HG03039 (cell line): ENCODE measurements at regions not wholly inside any gene's neighbourhood (a gene's known extent, or its start where the extent isn't known, plus 50 kb on each side); places are given as distances from the start of the nearest gene placed in this dataset.

Experiments
- ATAC-seq: cut with Tn5 transposase; IDR thresholded peaks from one replicate; pipeline ENCODE4 v1.9.1; 2021; ENCODE audit warnings: mild to moderate bottlenecking, moderate library complexity; ENCODE audit not compliant: unreplicated experiment

DNA sequence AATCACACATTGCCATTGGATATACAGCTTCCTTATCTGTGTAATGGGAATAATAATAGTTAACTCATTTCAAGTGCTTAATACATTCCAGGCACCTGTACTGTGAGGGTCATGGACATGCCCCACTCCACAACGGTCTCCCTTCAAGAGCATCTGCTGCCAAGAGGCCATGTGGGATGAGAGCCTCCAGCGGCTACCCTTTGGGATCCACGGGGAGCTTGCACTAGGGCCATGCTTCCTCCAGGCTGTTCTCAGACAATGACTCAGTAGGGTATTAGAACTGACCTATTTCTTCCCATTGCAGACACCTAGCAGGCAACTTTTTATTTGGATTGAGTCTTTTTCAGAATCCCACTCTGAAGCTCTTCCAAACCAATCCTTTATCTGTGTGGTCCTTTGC lies 1078.9 kb downstream of the TUSC7 start:
- ATAC-seq: no peak

DNA sequence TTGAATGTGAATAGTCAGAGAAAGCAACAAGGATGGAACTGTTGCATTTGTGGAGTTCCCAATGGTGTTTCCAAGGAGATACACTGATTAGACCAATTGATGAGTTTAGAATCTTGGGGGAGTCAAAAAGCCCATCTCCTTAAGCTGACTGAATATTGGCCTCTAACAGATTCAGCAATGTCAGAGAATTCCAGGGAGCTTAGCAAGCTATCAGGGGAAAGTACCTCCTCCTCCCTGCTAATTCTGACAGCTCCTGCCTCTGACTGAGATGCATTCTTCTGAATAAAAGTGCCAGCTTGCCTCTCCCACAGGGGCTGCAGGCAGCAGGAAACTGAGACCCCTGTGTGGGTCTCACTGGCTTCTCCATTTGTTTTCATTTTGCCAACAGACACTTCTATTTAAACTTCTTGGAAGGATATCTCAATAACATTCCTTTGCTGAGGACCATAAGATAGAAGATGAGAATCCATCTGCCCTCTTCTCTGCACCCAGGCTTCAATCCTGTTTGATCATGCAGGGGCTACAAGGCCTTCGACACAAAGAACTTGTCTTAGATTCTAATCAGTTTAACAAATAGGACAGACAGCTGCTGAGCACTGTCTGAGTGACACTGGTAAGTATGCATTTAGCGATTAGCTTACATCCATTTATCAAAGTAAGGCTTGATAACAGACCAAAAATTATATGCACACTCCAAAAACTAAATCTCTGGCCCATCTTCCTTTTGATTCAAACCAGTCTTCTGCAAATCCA lies 1080.8 kb downstream of the TUSC7 start:
- no peak for ATAC-seq

DNA sequence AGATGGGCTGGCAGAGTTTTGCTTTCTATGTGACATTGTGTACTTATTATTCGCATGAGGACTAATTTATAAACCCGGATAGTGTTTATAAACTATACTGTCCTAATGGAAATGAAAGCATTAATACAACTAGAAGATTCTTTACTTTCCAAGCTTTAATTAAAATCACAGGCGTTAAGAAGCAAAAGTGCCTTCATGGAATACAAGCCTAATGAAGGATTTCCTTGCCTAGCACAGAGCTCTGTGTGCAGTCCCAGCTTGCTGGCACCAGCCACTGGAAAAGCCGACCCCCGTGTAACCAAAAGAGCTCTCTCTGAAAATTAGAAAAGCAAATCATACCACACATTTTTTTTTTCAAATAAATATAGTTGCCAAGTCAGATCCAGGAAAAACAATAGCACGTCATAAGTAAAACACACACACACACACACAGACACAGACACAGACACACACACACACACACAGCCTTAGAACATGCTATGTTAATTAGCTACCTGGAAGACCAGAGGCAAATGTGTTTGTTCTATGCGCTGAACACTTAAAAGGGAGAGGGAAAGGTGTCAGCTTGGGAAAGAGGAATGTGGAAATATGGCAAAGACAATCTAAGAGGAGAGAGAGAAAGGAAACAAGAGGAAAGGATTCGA lies 1084.2 kb downstream of the TUSC7 start:
- no peak for ATAC-seq

DNA sequence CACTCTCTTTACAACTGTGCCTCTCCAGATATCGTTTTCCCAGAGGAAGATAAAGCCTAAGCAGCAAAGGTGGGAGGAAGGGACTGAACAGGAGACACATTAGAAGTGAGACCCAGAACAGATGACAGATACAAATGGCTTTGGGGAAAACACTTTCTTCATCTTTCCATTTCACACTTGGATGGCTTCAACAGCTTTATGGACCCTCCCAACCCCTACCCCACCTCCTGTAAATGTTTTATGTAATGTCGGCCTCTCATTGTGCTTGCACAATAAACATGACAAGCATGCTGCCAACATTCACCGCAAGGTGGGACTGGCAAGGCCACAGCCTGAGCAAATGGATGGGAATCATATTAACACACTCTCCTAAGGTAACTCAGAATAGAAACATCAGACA lies 1088.6 kb downstream of the TUSC7 start:
- no peak for ATAC-seq

DNA sequence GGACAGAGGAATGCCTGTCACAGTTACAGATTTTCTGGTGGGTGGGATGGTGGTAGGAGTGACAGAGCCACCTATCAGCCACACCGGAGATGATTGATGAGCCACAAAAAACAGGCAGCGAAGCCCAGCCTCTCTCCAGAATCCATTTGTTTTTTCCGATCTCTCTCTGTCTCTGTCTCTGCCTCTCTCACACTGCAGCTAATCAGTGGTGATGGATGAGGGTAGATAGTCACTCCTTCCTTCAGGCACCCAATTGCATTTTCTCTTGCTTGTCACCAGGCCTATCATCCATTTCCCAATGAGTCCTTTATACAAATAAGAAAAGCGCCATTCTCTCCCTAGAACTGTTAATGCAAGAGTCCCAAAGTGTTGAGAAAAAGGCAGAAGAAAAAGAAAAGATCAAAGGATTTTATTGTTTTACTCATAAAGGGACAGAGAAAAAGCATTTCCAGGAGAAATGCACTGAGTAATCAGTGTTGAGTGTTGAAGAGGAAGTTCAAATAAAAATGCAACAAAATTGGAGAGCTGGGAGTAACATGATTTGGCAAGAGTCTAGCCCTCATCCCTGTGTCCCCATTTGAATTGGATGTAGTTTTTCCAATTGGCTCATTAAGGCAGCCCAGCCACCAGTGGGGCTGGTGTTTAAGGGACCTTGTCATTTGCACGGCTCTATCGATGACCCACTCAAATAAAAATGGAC lies 1089.3 kb downstream of the TUSC7 start:
- no peak for ATAC-seq

DNA sequence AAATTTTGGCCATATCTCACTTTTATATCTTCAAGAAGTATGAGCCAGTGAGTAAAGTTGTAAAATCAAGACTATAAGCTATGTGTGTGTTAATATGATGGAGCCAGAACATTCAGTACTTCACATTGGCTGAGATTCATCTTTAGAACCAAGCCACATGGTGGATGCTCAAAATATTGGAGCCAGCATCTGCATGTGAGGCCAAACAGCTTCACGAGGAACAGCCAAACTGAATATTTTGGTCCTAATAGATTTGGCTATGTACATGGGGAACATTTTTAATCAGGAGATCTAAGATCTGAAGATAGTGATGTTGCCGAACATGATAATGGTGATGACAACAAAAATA lies 1089.8 kb downstream of the TUSC7 start:
- ATAC-seq: no peak

DNA sequence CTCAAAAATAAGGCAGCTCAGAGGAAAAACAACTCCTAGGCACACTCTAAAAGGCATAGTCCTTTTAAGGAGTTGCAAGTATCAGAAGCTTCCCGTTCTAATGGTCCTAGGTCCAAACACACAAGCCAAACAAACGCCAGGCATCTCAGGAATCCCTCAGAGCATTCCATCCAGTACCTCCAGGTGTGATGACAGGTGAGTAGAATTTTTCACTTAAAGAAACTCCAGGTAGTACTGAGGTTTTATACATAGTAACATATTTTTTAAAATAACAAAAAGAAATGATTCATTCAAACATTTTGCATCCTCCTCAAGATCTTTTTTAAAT lies 1092.3 kb downstream of the TUSC7 start:
- no peak for ATAC-seq

DNA sequence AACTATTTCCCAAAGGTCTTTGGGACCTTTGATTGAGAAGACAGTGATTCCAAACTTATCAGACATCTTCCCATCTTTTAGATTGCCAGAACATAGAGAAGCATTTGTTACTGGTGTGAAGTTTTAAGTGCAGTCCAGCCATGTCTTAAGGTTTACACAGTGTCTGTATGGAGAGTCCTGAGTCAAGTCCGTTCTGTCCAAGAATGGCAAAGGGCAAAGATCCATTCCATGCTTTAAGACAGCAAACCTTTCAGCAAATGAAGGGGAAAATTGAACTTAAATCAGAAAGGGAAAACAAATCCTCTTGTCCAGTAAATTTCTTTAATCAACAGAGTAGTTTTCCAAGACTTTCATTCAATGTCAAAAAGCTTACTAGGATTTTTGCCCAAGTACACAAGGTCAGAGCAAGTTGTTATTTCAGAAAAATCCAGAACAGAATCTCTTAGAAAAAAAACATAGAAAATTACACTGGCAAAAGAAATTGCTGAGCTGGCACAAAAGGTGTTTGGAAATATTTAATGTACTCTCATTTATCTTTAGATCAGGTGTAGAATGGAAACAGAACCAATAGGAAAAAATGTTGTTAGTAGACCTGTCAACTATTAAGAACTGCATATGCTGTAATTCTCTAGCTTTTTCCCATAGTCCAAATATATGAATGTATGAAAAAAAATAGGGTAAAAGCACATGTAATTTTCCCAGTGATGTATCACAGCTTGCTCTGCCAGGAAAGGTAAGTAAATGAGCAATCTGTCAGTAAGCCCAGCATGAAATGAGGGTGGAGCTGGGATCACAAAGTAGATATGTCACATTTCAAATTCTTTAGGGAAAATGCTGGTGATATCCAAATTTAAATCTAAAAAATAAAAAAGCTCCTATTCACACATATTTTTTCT lies 1099.9 kb downstream of the TUSC7 start:
- ATAC-seq: no peak

DNA sequence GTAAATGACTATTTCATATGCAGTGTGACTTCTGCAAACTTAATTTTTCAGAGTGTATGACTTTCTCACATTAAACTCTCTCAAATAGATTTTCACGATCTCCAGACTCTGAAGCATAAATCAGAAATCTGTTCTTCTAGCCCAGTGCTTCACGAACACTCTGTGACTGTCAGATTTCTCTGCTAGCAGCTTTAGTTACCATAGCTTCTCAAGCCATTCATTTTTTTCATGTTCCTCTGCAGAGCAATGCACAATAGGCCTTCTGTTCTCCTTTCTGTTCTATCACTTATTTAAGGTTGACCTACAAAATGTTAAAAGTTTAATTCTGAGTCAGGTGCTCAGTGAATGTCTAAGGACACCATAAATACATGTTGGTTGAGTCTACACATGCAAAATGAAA lies 1102.2 kb downstream of the TUSC7 start:
- ATAC-seq: no peak

DNA sequence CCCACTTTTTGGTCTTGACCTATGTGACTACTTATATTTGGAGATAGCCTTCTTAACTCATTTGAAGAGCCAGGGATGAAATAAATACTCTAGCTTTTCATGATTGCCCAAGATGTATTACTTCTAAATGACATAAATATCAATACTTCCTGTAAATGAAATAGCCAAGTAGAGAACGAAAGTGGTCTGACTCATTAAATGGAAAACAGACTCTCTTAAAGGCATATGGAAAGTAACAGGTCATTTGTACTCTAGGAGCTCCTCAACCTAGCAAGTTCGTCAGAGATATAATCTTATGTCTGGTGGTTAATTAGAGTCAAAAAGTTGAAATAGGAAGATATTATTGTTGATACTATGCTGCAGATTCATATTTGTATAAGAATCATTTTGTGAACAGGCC lies 1105.4 kb downstream of the TUSC7 start:
- ATAC-seq: no peak

DNA sequence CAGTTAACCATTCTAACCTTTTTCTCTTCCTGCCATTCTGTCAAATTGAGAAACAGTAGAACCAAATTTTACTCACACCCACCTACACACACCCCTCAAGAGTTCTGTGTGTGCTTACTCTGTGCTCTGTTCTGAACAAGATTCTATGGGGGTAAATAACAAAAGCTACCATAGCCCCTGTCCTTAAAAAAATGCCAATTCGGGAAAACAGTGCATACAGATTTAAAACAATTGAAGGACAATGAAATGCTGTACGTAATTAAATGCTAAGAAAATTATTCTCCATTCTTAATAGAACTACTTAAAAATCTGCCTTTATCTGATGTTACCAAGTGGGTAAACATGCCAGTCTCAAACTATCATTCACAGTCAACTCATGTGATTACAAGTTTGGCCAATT lies 1107.5 kb downstream of the TUSC7 start:
- no peak for ATAC-seq

DNA sequence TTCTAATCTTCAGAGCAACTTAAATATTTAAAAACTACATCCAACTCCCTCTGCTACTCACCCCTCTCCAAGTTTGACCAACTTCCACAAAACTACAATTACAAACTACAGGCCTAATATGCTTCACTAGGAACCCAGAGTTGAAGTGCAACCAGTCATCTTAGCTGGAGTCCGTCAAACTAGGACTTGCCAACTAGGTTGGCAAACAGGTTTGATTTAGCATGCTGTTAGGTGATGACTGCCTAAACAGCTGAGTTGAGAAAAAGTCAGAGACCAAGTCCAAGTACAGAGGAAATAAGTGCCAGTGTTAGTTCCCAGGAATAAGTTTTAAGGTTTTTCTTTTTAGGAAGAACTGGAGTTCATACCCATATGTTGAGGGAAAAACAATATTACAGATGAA lies 1109.0 kb downstream of the TUSC7 start:
- no peak for ATAC-seq

DNA sequence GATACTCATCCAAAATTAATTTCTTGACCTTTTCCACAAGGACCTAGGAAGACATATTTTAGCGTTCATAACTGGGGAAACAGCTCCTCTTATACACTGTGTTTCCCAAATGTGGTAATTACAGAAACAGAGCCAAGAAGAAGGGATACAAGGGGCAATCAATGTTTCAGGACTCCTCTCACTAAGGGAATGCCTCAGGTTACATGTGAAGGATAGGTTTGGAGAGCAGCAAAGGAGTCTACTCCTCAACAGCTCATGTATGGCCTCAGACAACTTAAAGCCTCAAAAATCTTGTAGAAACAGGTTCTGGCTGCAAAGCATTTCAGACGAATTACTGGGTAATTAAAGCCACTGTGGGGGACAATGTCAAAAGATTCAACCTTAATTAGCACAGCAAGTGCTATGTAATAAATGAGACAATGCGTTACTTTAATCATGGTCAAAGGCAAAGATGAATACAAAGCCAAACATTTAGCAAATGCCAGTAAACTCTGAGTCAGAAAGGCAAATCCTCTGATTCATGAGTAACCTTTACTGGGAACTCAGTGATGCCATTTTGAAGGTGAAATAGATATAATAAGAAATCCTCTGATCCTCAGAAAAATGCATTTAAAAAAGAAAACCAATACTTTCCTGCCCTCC lies 1111.2 kb downstream of the TUSC7 start:
- no peak for ATAC-seq

DNA sequence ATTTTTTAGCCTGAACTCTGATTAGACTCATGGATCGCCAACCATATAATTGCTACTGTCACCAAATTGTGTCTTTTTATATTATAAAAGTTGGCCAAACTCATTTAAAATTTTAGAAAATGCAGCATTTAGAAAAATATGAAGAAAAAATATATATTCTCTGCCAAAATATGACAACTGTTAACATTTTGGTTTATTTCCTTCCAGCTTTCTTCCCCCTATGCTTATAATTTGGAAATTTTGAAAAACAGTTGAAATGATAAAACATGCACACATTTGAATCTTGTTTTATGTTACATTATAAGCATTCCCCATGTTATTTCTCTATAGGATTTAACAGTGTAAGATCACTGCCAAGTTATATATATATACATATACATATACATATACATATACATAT lies 1112.8 kb downstream of the TUSC7 start:
- no peak for ATAC-seq

DNA sequence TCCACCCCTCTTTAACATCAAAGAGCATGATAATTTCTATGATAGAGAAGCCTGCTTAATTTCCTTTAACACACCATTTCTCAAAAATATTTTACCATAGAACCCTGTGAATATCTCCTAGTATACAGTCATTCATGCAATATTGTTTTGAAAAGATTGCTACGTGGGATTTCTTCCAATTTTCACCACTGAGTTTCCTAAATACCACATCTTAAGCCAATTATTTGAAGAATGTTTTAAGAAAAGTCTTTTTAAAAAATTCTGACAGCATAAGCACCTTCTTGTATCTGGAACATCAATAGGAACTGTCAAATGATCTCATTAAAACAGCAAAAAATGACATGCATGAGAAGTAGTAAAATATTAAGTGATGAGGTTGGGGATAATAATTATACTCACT lies 1126.7 kb downstream of the TUSC7 start:
- ATAC-seq: no peak

DNA sequence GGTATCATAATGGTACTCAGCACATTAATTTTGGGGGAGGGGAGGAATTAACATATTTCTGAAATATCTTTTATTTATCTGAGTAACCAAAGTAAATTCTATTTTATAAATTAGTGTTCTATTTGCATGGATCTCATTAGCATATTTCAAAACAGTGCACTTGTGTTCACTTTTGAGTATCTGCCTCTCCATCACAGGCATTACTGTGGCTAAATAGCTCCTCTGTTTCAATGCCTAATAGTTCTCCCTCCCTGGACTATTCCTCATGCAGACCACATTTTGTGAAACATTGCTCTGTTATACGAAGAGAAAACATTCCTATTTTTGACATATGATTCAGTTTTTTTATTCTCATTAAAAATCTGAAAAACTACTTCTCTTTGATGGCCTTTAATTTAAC lies 1127.8 kb downstream of the TUSC7 start:
- ATAC-seq: no peak

DNA sequence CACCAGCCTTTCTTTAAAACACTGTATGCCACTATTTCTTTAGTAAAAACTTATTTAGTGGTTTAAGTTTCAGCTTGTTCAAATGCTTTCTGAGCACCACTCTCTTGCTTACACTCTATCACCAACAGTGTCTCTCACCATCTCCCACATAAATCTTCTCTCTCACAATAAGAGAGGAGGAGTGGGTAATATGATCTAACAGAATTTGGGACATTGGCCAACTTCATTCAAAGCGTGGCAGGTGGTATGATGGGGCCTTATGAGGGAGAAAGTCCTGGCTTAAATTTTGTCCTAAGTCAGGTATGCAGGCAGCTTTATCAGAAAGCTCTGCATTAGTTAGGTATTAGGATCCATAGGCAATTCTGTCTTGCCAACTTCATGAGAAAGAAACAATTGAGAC lies 1132.5 kb downstream of the TUSC7 start:
- no peak for ATAC-seq

DNA sequence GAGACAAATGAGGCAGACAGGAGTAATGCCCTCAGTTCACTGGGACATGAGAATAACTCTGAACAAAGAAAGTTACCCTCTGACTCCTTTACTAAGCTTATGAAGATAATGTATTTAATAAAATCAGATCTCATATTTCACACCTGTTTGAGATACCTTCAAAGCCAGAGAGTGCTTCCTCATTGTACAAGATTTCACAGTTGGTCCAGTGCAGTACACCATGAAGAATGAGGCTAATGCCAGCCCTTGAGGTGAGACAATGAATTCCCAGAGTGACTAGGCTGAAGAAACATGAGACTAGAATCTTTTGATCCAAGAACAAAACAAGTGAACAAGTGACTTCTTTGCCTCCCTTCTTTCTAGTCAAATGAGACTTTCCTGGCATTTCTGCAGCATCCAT lies 1133.8 kb downstream of the TUSC7 start:
- ATAC-seq: no peak

DNA sequence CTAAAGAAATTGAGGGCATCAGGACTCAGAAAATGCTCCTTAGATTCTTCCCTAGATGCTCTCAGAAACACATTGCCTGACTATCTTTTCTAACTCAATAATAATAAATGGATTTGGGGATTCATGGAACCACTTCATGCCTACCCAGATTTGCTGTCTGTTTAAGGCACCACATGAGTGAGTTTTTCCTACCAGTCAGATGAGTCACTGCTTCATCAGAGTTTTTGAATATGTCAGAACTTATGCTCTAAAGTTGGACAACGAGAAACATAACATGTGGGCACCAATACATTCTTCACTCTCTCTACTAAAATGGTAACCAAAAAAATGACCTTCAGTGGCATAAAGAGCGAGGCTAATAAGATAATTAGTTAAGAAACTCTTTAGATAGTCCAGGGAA lies 1135.1 kb downstream of the TUSC7 start:
- ATAC-seq: no peak

DNA sequence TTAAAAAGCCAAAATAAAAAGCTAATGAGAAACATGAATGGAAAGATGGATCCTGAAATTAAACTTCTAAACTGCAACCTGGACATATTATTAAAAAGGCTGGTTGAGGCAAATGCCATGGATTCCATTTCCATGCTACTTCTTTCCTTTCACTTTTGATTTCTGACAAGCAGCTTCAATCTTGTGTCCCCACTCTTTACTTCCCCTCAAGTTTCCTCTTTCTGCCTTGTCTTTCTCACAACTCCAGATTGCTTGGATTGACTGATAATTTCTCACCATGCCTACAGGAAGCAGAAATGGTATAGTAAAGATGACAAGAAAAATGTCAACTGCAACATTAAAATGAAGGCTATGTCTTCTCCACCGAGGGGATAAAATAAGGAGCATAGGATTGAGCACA lies 1136.7 kb downstream of the TUSC7 start:
- no peak for ATAC-seq

DNA sequence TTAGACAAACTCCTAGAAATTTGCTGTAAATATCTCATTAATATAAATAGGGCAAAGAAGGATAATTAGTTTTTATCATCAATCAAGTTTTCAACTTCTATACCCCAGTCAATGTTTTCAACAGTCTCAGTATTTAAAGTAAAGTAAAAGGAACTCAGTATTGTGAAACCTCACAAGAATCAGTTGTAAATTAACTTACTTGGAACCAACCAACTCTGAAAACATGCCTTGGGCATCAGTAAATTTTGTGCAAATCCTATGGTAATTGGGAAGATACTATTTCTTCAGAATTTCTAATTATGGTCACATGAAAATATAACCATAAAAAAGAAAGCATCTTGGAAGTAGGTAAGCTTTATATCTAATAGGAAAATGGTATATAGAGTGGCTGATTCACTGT lies 1139.0 kb downstream of the TUSC7 start:
- ATAC-seq: no peak
